DND-41 (cell line): ENCODE measurements at regions not wholly inside any gene's neighbourhood (a gene's known extent, or its start where the extent isn't known, plus 50 kb on each side); places are given as distances from the start of the nearest gene placed in this dataset.

Experiments used
- ATAC-seq: fragments of 200-7000 bp; cut with Tn5 transposase; 3 replicates; pipeline ENCODE4 v1.9.1; 2021; ENCODE audit warnings: low read depth; ENCODE audit not compliant: insufficient read depth
- DNase-seq: peaks from one replicate; pipeline ENCODE4 v3.0.0-alpha.2; 2020
- H2AFZ ChIP-seq: 2 replicates; pipeline ENCODE4 v1.6.0; 2012; ENCODE audit warnings: low read depth, low read length
- H3K27ac ChIP-seq: 2 replicates; pipeline ENCODE4 v1.5.1; 2012; ENCODE audit warnings: low read length, inconsistent platforms
- H3K27me3 ChIP-seq: fragments of 200-600 bp; sonication (generic); 2 replicates; pipeline ENCODE4 v1.6.0; 2012; ENCODE audit warnings: low read length, mild to moderate bottlenecking, inconsistent platforms; ENCODE audit not compliant: insufficient read depth, poor library complexity
- H3K36me3 ChIP-seq: 2 replicates; pipeline ENCODE4 v1.5.1; 2012; ENCODE audit warnings: low read length, inconsistent platforms; ENCODE audit not compliant: insufficient read depth
- H3K4me1 ChIP-seq: 2 replicates; pipeline ENCODE4 v1.5.1; 2012; ENCODE audit warnings: mild to moderate bottlenecking, low read length; ENCODE audit not compliant: insufficient read depth
- H3K4me2 ChIP-seq: 2 replicates; pipeline ENCODE4 v1.6.0; 2012; ENCODE audit warnings: mild to moderate bottlenecking, moderate library complexity, low read length, inconsistent platforms; ENCODE audit not compliant: insufficient read depth
- H3K4me3 ChIP-seq, 2 experiments: fragments of 200-600 bp in 1 of 2; shearing (Covaris generic) in 1 of 2; 2 replicates each; pipeline ENCODE4 v1.5.1; 2012 to 2016; ENCODE audit warnings: inconsistent platforms in 2 of 2, low read length in 2 of 2, mild to moderate bottlenecking in 2 of 2, low read depth in 1 of 2, moderate library complexity in 1 of 2
- H3K79me2 ChIP-seq: 2 replicates; pipeline ENCODE4 v1.6.0; 2012; ENCODE audit warnings: low read length, inconsistent platforms; ENCODE audit not compliant: insufficient read depth
- H3K9ac ChIP-seq: 2 replicates; pipeline ENCODE4 v1.6.0; 2012; ENCODE audit warnings: low read depth, mild to moderate bottlenecking, inconsistent platforms, low read length, moderate library complexity
- H3K9me3 ChIP-seq: 2 replicates; pipeline ENCODE4 v1.5.1; 2012; ENCODE audit warnings: low read length, moderate library complexity, mild to moderate bottlenecking, inconsistent platforms; ENCODE audit not compliant: insufficient read depth, severe bottlenecking
- H4K20me1 ChIP-seq: 2 replicates; pipeline ENCODE4 v1.6.0; 2012; ENCODE audit warnings: low read length; ENCODE audit not compliant: insufficient read depth
- EZH2 ChIP-seq: IDR thresholded peaks from 3 replicates; pipeline ENCODE4 v1.6.1; 2012; ENCODE audit warnings: borderline replicate concordance, low read depth, mild to moderate bottlenecking, moderate library complexity, low read length, inconsistent platforms; ENCODE audit not compliant: severe bottlenecking
- TF ChIP-seq, protein P1 (sequence below): IDR thresholded peaks from 2 replicates; pipeline ENCODE4 v1.5.1; 2012; ENCODE audit warnings: borderline replicate concordance, low read length, moderate library complexity, mild to moderate bottlenecking; ENCODE audit not compliant: poor library complexity, severe bottlenecking; ENCODE audit errors: extremely low read depth

DNA sequence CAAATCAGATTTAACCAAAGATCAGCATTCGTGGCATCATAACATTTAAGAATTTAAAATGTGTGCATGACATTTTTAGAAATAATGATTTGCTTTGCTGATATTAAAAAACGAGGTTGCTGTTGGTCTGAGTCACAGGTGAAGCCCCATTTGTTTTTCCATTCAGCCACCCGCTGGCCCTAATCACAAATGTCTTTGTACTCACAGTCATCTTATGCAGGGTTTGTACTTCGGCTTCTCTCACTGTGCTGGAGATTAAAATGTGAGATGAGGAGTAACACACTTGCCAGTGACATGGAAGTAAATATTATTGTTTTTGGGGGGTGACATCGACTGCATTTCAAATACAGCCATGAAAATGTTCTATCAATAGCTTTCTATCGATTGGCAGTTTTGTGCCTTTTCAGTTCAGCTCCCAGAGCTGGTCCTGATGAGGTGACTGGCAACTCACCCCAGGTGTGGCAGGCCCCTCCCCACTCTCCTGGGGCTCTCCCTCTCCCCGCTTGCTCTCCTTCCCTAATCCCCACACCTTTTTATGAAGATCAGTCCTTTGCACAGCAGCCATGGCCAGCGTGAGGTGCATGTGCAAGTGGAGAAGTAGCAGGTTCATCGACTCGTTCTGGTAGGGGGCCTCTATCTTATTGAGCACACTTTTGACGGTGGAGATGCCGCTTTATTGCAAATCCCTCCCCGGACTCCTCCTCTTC, 58.8 kb upstream of the FUCA2 start:
- no peaks in the 10 kb centered on the region for H4K20me1 ChIP-seq
- ATAC-seq = no peak
- no peaks in the 10 kb centered on the region for H3K9me3 ChIP-seq
- H3K36me3 ChIP-seq = no peaks in the 10 kb centered on the region
- H3K27me3 ChIP-seq = peaks cover 9% of the 10 kb centered on the region
- no peak for DNase-seq
- no peak overlapping the region for H3K4me2 ChIP-seq
- no peak overlapping the region for H2AFZ ChIP-seq
- H3K4me3 ChIP-seq = no peak overlapping the region
- H3K79me2 ChIP-seq = no peaks in the 10 kb centered on the region
- TF ChIP-seq, protein P1, sequence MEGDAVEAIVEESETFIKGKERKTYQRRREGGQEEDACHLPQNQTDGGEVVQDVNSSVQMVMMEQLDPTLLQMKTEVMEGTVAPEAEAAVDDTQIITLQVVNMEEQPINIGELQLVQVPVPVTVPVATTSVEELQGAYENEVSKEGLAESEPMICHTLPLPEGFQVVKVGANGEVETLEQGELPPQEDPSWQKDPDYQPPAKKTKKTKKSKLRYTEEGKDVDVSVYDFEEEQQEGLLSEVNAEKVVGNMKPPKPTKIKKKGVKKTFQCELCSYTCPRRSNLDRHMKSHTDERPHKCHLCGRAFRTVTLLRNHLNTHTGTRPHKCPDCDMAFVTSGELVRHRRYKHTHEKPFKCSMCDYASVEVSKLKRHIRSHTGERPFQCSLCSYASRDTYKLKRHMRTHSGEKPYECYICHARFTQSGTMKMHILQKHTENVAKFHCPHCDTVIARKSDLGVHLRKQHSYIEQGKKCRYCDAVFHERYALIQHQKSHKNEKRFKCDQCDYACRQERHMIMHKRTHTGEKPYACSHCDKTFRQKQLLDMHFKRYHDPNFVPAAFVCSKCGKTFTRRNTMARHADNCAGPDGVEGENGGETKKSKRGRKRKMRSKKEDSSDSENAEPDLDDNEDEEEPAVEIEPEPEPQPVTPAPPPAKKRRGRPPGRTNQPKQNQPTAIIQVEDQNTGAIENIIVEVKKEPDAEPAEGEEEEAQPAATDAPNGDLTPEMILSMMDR = no peak
- TF ChIP-seq EZH2 = no peak
- H3K9ac ChIP-seq = no peak overlapping the region
- H3K27ac ChIP-seq = no peak overlapping the region
- no peaks in the 10 kb centered on the region for H3K4me1 ChIP-seq

DNA sequence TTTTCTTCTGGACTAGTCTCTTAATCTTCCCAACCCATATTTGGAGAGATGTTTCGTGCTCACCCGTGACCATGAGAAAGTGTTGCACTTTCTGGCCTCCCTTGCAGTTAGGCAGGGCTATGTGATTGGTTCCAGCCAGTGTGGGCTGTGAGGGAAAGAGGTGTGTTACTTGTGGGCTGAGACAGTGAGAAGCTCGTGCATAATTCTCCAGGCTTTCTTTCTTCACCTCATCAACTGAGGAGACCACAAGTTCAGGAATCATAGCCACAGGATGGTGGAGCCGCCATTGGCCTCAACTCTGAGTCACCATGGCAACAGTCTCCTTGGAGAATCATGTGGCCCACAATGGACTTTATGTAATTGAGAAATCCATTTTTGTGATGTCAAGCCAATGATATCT, 57.5 kb upstream of the FUCA2 start:
- Histone ChIP-seq H3K4me3 (no peak overlapping the region), H3K9ac (no peak overlapping the region), H3K36me3 (no peaks in the 10 kb centered on the region), H3K4me1 (no peaks in the 10 kb centered on the region), H3K9me3 (no peaks in the 10 kb centered on the region), H4K20me1 (no peaks in the 10 kb centered on the region), H3K4me2 (no peak overlapping the region), H2AFZ (no peak overlapping the region), H3K27me3 (peaks cover 6% of the 10 kb centered on the region), H3K27ac (no peak overlapping the region), H3K79me2 (no peaks in the 10 kb centered on the region)
- TF ChIP-seq EZH2 = no peak
- TF ChIP-seq, protein P1 = no peak
- DNase-seq (no peak), ATAC-seq (no peak)

DNA sequence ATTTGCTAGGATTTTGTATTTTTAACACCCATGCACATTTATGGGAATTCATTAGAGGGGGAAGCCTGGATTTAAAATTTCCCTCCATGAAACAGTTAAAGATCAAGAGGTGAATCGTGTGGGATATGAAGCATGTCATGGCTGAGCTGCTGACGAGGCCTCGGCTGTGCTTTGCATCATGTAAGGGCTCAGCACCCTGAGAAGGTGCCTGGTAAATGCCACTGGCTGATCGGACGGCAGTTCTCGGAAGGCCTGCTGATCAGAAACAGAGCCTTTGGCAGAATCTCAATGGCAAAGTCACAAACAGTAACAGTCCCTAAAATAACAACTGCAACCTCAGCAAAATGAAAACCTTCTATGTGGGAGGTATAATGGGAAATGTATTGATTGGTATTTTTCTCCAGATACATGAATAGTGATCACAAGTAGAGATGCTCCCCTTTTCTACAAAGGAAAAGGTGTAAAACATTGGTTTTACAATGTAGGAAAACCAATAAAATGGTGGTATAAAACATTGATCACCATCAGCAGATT, 53.0 kb upstream of the FUCA2 start:
- no peak for ATAC-seq
- H3K9ac ChIP-seq = no peak overlapping the region
- no peak for DNase-seq
- H3K36me3 ChIP-seq = no peaks in the 10 kb centered on the region
- no peaks in the 10 kb centered on the region for H3K4me1 ChIP-seq
- H3K79me2 ChIP-seq = no peaks in the 10 kb centered on the region
- no peaks in the 10 kb centered on the region for H4K20me1 ChIP-seq
- H3K9me3 ChIP-seq = no peaks in the 10 kb centered on the region
- TF ChIP-seq, protein P1 = no peak
- TF ChIP-seq EZH2 = no peak
- H3K27me3 ChIP-seq = peaks cover under 1% of the 10 kb centered on the region
- H3K4me2 ChIP-seq = no peak overlapping the region
- H3K4me3 ChIP-seq = no peak overlapping the region
- no peak overlapping the region for H2AFZ ChIP-seq
- H3K27ac ChIP-seq = no peak overlapping the region
